Sigmoid colon (tissue), 6 donors: ENCODE measurements at regions not wholly inside any gene's neighbourhood (a gene's known extent, or its start where the extent isn't known, plus 50 kb on each side); places are given as distances from the start of the nearest gene placed in this dataset.

ENCODE experiments used
- DNase-seq: peaks from one replicate; pipeline ENCODE4 v3.0.0-alpha.2; 2019
- H3K27ac ChIP-seq, 4 donors: fragments of 200-600 bp; sonication (generic); one replicate each; pipeline ENCODE4 v1.5.1; 2016 to 2019; ENCODE audit warnings: mild to moderate bottlenecking in 1 of 4
- H3K27me3 ChIP-seq, 3 donors: fragments of 200-600 bp; sonication (generic); one replicate each; pipeline ENCODE4 v1.5.1; 2019; ENCODE audit warnings: mild to moderate bottlenecking in 1 of 3
- H3K36me3 ChIP-seq, 4 donors: fragments of 200-600 bp; sonication (generic); one replicate each; pipeline ENCODE4 v1.5.1; 2016 to 2019
- H3K4me1 ChIP-seq, 4 donors: fragments of 200-600 bp; sonication (generic); one replicate each; pipeline ENCODE4 v1.5.1; 2017 to 2019
- H3K4me3 ChIP-seq, 4 donors: fragments of 200-600 bp; sonication (generic); one replicate each; pipeline ENCODE4 v1.5.1; 2017 to 2019; ENCODE audit warnings: mild to moderate bottlenecking in 2 of 4, moderate library complexity in 1 of 4
- H3K9me3 ChIP-seq, 4 donors: fragments of 200-600 bp in 3 of 4; sonication (generic) in 3 of 4; one replicate each; pipeline versions ENCODE4 v1.5.1 to v1.6.1; 2013 to 2019
- CTCF ChIP-seq, 4 experiments: fragments of 450-650 bp in 3 of 4; fragments of 200-600 bp in 1 of 4; IDR thresholded peaks; one replicate each; pipeline ENCODE4 v1.5.1; 2016 to 2019; ENCODE audit warnings: antibody characterized with exemption in 4 of 4, mild to moderate bottlenecking in 3 of 4, moderate library complexity in 2 of 4
- EP300 ChIP-seq, 4 donors: sonication (generic); formaldehyde crosslinking; IDR thresholded peaks; one replicate each; pipeline ENCODE4 v1.6.1; 2017; ENCODE audit warnings: antibody characterized with exemption in 4 of 4
- POLR2A ChIP-seq, 2 donors: fragments of 450-650 bp; IDR thresholded peaks; one replicate each; pipeline ENCODE4 v1.6.1; 2016; ENCODE audit warnings: antibody characterized with exemption in 2 of 2, mild to moderate bottlenecking in 2 of 2, moderate library complexity in 2 of 2
- POLR2AphosphoS5 ChIP-seq, 4 donors: sonication (generic); formaldehyde crosslinking; IDR thresholded peaks; one replicate each; pipeline ENCODE4 v1.6.1; 2017; ENCODE audit warnings: antibody characterized with exemption in 4 of 4
- WGBS, 2 donors: extraction: QIAGEN DNeasy Blood & Tissue Kit; methylation state at CpG; one replicate each; pipeline ENCODE4 v1.1.7; 2013; 5-methylcytosine and 5-hydroxymethylcytosine counted together
- intact Hi-C: fragments of 100-400 bp; cut with DNase I; formaldehyde crosslinking; loops from one replicate; pipeline ENCODE4 v1.15.1; 2023
- donor health status: healthy with polysubstance abuse.
- donor health status: healthy.

DNA sequence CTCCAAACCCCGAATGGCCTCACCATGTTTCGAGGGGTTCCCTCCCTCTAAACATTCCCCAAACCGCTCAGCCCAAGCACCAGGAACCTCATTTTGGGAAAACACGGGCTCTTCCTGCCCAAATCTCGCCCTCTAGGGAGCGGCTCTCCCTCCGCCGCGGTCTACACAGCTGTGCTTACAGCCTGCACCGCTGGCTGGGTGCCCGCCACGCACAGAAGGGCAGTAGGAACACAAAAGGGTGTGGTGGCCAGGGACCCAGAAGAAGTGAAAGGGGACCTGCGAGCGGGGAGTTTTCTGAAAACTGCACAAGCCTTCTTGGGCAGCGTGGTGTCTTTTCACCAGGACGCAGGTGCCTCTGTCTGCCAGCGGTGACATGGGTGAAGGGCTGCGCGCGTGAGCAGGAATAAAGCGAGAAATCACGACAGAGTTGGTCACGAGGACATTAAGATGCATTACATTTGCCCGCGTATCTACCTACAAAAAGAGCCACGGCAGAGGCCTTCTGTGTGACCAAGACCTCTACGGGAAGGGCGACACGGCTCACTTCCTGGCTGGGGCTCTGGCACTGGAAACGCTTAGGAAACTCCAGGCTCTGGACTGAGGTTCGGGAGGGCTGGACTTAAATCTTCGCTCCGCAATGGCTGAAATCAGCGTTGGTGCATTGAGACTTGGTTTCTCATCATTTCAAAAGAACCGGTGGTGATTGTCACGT, 171.7 kb downstream of the LSM5 start:
- WGBS, 2 donors = 25 to 32% methylated on average over 36 of the region's 36 CpGs
- Histone ChIP-seq H3K4me1 (peaks cover 0 to 11% (median 2%) of the 10 kb centered on the region in 4 donors), H3K9me3 (no peaks in the 10 kb centered on the region), H3K27me3 (peaks cover 0 to 14% (median 0%) of the 10 kb centered on the region in 3 donors), H3K36me3 (no peaks in the 10 kb centered on the region), H3K4me3 (peak overlapping the region in 3 of 4 donors; percentile 16 to 33 (median 32)), H3K27ac (no peak overlapping the region)
- no peak for DNase-seq
- TF ChIP-seq CTCF (IDR thresholded peaks at IDR 0.05) (no peak), EP300 (IDR thresholded peaks at IDR 0.05) (no peak), POLR2AphosphoS5 (IDR thresholded peaks at IDR 0.05) (no peak), POLR2A (IDR thresholded peaks at IDR 0.05) (no peak)
- intact Hi-C loops = no loop called here

DNA sequence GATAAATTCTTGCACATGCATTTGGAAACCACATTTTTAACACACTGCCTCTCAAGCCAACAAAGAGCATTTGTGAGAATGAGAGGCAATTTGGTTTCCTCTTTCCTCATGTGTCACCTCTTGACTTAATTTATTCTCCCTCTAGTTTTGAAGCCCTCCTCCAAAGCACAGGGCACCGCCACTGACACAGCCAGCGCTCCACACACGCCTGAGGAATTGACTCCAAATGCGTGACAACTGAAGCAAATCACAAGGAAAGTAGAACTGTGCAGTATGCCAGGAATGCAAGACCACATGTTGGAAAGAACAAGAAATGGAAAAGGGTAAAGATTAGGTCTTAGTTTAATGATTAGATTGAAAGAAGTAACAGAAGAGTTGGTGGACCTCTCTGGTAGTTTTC, 173.3 kb downstream of the LSM5 start:
- no peak overlapping the region for H3K4me3 ChIP-seq
- H3K36me3 ChIP-seq = no peaks in the 10 kb centered on the region
- peaks cover 0 to 11% (median 2%) of the 10 kb centered on the region in 4 donors for H3K4me1 ChIP-seq
- TF ChIP-seq POLR2AphosphoS5 (IDR thresholded peaks at IDR 0.05) (no peak), CTCF (IDR thresholded peaks at IDR 0.05) (no peak), EP300 (IDR thresholded peaks at IDR 0.05) (no peak), POLR2A (IDR thresholded peaks at IDR 0.05) (no peak)
- H3K27ac ChIP-seq = no peak overlapping the region
- no peaks in the 10 kb centered on the region for H3K9me3 ChIP-seq
- 54 to 80% methylated on average over 4 of the region's 4 CpGs for WGBS, 2 donors
- intact Hi-C loops = no loop called here
- no peak for DNase-seq
- peaks cover 0 to 14% (median 0%) of the 10 kb centered on the region in 3 donors for H3K27me3 ChIP-seq

- H3K36me3 ChIP-seq = no peaks in the 10 kb centered on the region
- no peak for DNase-seq
- 57 to 80% methylated on average over 2 of the region's 2 CpGs for WGBS, 2 donors
- peaks cover 0 to 11% (median 2%) of the 10 kb centered on the region in 4 donors for H3K4me1 ChIP-seq
- no peaks in the 10 kb centered on the region for H3K9me3 ChIP-seq
- H3K27ac ChIP-seq = no peak overlapping the region
- H3K27me3 ChIP-seq = peaks cover 0 to 14% (median 0%) of the 10 kb centered on the region in 3 donors
- no peak overlapping the region for H3K4me3 ChIP-seq
- no peak for TF ChIP-seq EP300 (IDR thresholded peaks at IDR 0.05)
- no peak for TF ChIP-seq CTCF (IDR thresholded peaks at IDR 0.05)
- no peak for TF ChIP-seq POLR2A (IDR thresholded peaks at IDR 0.05)
- TF ChIP-seq POLR2AphosphoS5 (IDR thresholded peaks at IDR 0.05) = no peak
- intact Hi-C loops = no loop called here
Measured at GRCh38 chr7:32314761-32315160, 175.4 kb downstream of the LSM5 start.

DNA sequence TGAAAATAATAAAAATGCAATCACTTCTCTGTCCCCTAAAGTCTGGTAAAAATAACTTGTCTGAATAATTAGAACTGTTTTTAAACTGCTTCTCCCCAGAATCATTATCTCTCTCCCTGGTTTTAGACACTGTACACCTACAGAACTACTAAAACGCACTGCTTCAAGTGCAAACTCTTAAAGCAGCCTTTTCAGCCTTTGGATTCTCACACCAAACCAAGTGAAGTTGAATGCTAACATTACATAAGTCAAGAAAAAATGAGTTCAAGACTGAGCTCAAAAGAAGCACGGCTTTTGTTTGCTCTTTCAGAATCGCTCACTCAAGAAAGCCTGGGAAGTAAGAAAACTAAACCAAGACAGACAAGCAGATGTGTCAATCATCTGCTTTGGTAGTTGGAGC, 188.8 kb downstream of the LSM5 start:
- 42 to 77% methylated on average over 3 of the region's 3 CpGs for WGBS, 2 donors
- H3K9me3 ChIP-seq = no peaks in the 10 kb centered on the region
- TF ChIP-seq CTCF (IDR thresholded peaks at IDR 0.05) (no peak), POLR2AphosphoS5 (IDR thresholded peaks at IDR 0.05) (no peak), POLR2A (IDR thresholded peaks at IDR 0.05) (no peak)
- H3K36me3 ChIP-seq = no peaks in the 10 kb centered on the region
- no peak overlapping the region for H3K4me3 ChIP-seq
- H3K27me3 ChIP-seq = peaks cover 10 to 38% (median 26%) of the 10 kb centered on the region in 3 donors
- no peak overlapping the region for H3K27ac ChIP-seq
- no peak for DNase-seq
- H3K4me1 ChIP-seq = peaks cover 0 to 14% (median 6%) of the 10 kb centered on the region in 4 donors
- intact Hi-C loops = no loop called here
